ENCODE measurements at regions not wholly inside any gene's neighbourhood (a gene's known extent, or its start where the extent isn't known, plus 50 kb on each side); places are given as distances from the start of the nearest gene placed in this dataset.
A peak's percentile ranks its signal among the peaks of the same experiment; 100 is the strongest.

DNA sequence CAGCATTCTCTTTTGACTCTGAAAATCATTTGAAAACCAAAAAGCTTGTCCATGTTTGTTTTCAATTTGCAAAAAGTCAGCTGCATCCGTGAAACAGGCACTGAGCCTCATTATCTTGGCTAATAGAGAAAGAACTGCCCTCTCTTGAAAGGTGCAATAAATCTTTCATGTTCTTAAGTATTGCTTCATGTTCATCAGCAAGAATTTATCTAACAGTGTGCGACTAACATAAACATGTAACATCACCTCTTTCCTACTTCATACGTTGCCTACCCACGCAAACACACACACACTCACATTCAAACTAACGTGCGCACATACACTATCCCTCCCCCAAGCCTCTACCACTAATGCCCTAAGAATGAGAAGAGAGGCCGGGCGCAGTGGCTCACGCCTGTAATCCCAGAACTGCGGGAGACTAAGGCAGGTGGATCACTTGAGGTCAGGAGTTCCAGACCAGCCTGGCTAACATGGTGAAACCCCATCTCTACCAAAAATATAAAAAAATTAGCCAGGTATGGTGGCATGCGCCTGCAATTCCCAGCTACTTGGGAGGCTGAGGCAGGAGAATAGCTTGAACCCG, 629.7 kb upstream of the ZNF608 start:
- intact Hi-C loops (cut with micrococcal nuclease; ENCODE audit: unreplicated experiment) (no loop called here), in situ Hi-C loops (cut with HindIII; ENCODE audit: low pct_unique_long_range_greater_than_20kb, low sequenced_read_pairs) (no loop called here)
- Histone ChIP-seq H3K27me3 (ENCODE audit: control insufficient read depth, insufficient read depth, low read length) (no peaks in the 10 kb centered on the region), H3K4me1 (ENCODE audit: control insufficient read depth, insufficient read depth, low read length) (peaks cover 2% of the 10 kb centered on the region; the same call in 1 of the 2 replicates), H3K36me3 (ENCODE audit: control insufficient read depth, insufficient read depth, low read length) (no peaks in the 10 kb centered on the region), H3K4me3 (ENCODE audit: low read depth in 2 of 2, low read length in 2 of 2) (no peak overlapping the region), H3K27ac (ENCODE audit: low read length) (no peak overlapping the region), H3K9me3 (ENCODE audit: control insufficient read depth, insufficient read depth, low read depth, low read length) (no peaks in the 10 kb centered on the region)
- no TSS peak for BruUV-seq (replicated peaks)
- ChIA-PET CTCF (no interaction called here), POLR2A (no interaction called here)
- TF ChIP-seq, protein P1, sequence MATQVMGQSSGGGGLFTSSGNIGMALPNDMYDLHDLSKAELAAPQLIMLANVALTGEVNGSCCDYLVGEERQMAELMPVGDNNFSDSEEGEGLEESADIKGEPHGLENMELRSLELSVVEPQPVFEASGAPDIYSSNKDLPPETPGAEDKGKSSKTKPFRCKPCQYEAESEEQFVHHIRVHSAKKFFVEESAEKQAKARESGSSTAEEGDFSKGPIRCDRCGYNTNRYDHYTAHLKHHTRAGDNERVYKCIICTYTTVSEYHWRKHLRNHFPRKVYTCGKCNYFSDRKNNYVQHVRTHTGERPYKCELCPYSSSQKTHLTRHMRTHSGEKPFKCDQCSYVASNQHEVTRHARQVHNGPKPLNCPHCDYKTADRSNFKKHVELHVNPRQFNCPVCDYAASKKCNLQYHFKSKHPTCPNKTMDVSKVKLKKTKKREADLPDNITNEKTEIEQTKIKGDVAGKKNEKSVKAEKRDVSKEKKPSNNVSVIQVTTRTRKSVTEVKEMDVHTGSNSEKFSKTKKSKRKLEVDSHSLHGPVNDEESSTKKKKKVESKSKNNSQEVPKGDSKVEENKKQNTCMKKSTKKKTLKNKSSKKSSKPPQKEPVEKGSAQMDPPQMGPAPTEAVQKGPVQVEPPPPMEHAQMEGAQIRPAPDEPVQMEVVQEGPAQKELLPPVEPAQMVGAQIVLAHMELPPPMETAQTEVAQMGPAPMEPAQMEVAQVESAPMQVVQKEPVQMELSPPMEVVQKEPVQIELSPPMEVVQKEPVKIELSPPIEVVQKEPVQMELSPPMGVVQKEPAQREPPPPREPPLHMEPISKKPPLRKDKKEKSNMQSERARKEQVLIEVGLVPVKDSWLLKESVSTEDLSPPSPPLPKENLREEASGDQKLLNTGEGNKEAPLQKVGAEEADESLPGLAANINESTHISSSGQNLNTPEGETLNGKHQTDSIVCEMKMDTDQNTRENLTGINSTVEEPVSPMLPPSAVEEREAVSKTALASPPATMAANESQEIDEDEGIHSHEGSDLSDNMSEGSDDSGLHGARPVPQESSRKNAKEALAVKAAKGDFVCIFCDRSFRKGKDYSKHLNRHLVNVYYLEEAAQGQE (IDR thresholded peaks at IDR 0.05; ENCODE audit: insufficient read depth in 1 of 2, low read depth in 2 of 2, low read length in 1 of 2) = no peak
- TF ChIP-seq TCF7L2 (IDR thresholded peaks at IDR 0.05; ENCODE audit: low read depth, low read length) = no peak
- TF ChIP-seq SIN3A (IDR thresholded peaks at IDR 0.05; ENCODE audit: borderline replicate concordance, insufficient read depth, low read depth, low read length) = no peak
- TF ChIP-seq, protein P2, sequence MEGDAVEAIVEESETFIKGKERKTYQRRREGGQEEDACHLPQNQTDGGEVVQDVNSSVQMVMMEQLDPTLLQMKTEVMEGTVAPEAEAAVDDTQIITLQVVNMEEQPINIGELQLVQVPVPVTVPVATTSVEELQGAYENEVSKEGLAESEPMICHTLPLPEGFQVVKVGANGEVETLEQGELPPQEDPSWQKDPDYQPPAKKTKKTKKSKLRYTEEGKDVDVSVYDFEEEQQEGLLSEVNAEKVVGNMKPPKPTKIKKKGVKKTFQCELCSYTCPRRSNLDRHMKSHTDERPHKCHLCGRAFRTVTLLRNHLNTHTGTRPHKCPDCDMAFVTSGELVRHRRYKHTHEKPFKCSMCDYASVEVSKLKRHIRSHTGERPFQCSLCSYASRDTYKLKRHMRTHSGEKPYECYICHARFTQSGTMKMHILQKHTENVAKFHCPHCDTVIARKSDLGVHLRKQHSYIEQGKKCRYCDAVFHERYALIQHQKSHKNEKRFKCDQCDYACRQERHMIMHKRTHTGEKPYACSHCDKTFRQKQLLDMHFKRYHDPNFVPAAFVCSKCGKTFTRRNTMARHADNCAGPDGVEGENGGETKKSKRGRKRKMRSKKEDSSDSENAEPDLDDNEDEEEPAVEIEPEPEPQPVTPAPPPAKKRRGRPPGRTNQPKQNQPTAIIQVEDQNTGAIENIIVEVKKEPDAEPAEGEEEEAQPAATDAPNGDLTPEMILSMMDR (IDR thresholded peaks at IDR 0.05) = no peak
- TF ChIP-seq POLR2AphosphoS5 (IDR thresholded peaks at IDR 0.05; ENCODE audit: low read depth, low read length) = no peak
- ATAC-seq (no peak), DNase-seq (ENCODE audit: low read depth, low spot score) (no peak)

DNA sequence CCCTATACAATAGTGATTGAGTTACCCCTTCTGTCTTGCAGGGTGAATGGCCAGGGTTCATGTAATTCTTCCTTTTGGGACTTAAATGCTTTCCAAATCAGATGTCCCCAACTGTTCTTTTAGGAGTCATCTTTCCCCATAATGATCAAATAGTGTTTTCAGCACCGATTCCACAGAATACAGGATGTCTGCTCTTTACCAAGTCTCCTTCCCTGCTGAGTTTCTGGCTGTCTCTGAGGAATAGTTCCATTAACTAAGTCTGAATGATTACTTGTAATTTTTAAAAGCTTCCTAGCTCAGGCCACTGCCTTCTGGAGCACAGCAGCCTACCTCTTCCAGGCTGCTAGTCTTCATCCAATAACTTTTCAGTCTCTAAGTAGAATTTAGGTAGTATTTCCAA, 630.7 kb upstream of the ZNF608 start:
- Histone ChIP-seq H3K4me1 (ENCODE audit: control insufficient read depth, insufficient read depth, low read length) (peaks cover 2% of the 10 kb centered on the region; the same call in 1 of the 2 replicates), H3K9me3 (ENCODE audit: control insufficient read depth, insufficient read depth, low read depth, low read length) (no peaks in the 10 kb centered on the region), H3K27me3 (ENCODE audit: control insufficient read depth, insufficient read depth, low read length) (no peaks in the 10 kb centered on the region), H3K27ac (ENCODE audit: low read length) (peak overlapping the region; percentile 44; the same call in 1 of the 2 replicates), H3K36me3 (ENCODE audit: control insufficient read depth, insufficient read depth, low read length) (no peaks in the 10 kb centered on the region), H3K4me3 (ENCODE audit: low read depth in 2 of 2, low read length in 2 of 2) (no peak overlapping the region)
- ATAC-seq = no peak
- ChIA-PET POLR2A (no interaction called here), CTCF (no interaction called here)
- no peak for TF ChIP-seq POLR2AphosphoS5 (IDR thresholded peaks at IDR 0.05; ENCODE audit: low read depth, low read length)
- no peak for TF ChIP-seq TCF7L2 (IDR thresholded peaks at IDR 0.05; ENCODE audit: low read depth, low read length)
- TF ChIP-seq, protein P1 (IDR thresholded peaks at IDR 0.05; ENCODE audit: insufficient read depth in 1 of 2, low read depth in 2 of 2, low read length in 1 of 2) = no peak
- TF ChIP-seq SIN3A (IDR thresholded peaks at IDR 0.05; ENCODE audit: borderline replicate concordance, insufficient read depth, low read depth, low read length) = no peak
- TF ChIP-seq, protein P2 (IDR thresholded peaks at IDR 0.05) = no peak
- in situ Hi-C loops (cut with HindIII; ENCODE audit: low pct_unique_long_range_greater_than_20kb, low sequenced_read_pairs) = no loop called here
- no peak for DNase-seq (ENCODE audit: low read depth, low spot score)
- no TSS peak for BruUV-seq (replicated peaks)
- intact Hi-C loops (cut with micrococcal nuclease; ENCODE audit: unreplicated experiment) = no loop called here
